GM23338 (cell line): ENCODE measurements at regions not wholly inside any gene's neighbourhood (a gene's known extent, or its start where the extent isn't known, plus 50 kb on each side); places are given as distances from the start of the nearest gene placed in this dataset.

Experiments used
- ATAC-seq: fragments of 200-7000 bp; cut with Tn5 transposase; 3 replicates; pipeline ENCODE4 v1.9.1; 2020
- DNase-seq: peaks from one replicate; pipeline ENCODE4 v3.0.0-alpha.2; 2015; ENCODE audit warnings: low spot score
- H2AFZ ChIP-seq: fragments of 200-600 bp; sonication (generic); 2 replicates; pipeline ENCODE4 v1.8.0; 2016; ENCODE audit warnings: antibody characterized with exemption, mild to moderate bottlenecking, moderate library complexity
- H3F3A ChIP-seq: fragments of 200-600 bp; sonication (generic); replicated peaks from 2 replicates; pipeline ENCODE4 v1.8.0; 2017; ENCODE audit warnings: antibody characterized with exemption, mixed run types, low read depth
- H3K27ac ChIP-seq: fragments of 200-600 bp; sonication (generic); 2 replicates; pipeline ENCODE4 v1.6.1; 2016; ENCODE audit warnings: low read depth
- H3K27me3 ChIP-seq: fragments of 200-600 bp; sonication (generic); 2 replicates; pipeline ENCODE4 v1.8.0; 2016; ENCODE audit warnings: mild to moderate bottlenecking, mixed run types, moderate library complexity; ENCODE audit not compliant: insufficient read depth
- H3K36me3 ChIP-seq: fragments of 200-600 bp; sonication (generic); 2 replicates; pipeline ENCODE4 v1.8.0; 2016; ENCODE audit warnings: mild to moderate bottlenecking; ENCODE audit not compliant: insufficient read depth
- H3K4me1 ChIP-seq: fragments of 200-600 bp; sonication (generic); 2 replicates; pipeline ENCODE4 v1.8.0; 2016; ENCODE audit warnings: mild to moderate bottlenecking, moderate library complexity; ENCODE audit not compliant: insufficient read depth
- H3K4me2 ChIP-seq: fragments of 200-600 bp; sonication (generic); 2 replicates; pipeline ENCODE4 v1.7.1; 2017; ENCODE audit warnings: mixed run types
- H3K4me3 ChIP-seq: fragments of 200-600 bp; sonication (generic); 2 replicates; pipeline ENCODE4 v1.6.1; 2016; ENCODE audit warnings: mixed run types
- H3K79me2 ChIP-seq: fragments of 200-600 bp; sonication (generic); replicated peaks from 2 replicates; pipeline ENCODE4 v1.8.0; 2017; ENCODE audit warnings: mild to moderate bottlenecking; ENCODE audit not compliant: insufficient read depth
- H3K9me2 ChIP-seq: fragments of 200-600 bp; sonication (generic); 2 replicates; pipeline ENCODE4 v1.8.0; 2017; ENCODE audit not compliant: insufficient read depth
- H4K20me1 ChIP-seq: fragments of 200-600 bp; sonication (generic); replicated peaks from 2 replicates; pipeline ENCODE4 v1.8.0; 2017; ENCODE audit warnings: mild to moderate bottlenecking; ENCODE audit not compliant: insufficient read depth
- H3K27ac Mint-ChIP-seq: 2 replicates; pipeline ENCODE4 v1.8.0; 2020; ENCODE audit warnings: inconsistent platforms, mild to moderate bottlenecking, moderate library complexity, mixed read lengths
- H3K27me3 Mint-ChIP-seq: 3 replicates; pipeline ENCODE4 v1.8.0; 2022; ENCODE audit warnings: low read depth, mild to moderate bottlenecking, moderate library complexity, mixed read lengths, inconsistent platforms; ENCODE audit not compliant: insufficient read depth, poor library complexity
- H3K36me3 Mint-ChIP-seq: 3 replicates; pipeline ENCODE4 v1.8.0; 2021; ENCODE audit warnings: low read depth, mild to moderate bottlenecking, inconsistent platforms, moderate library complexity, mixed read lengths
- H3K4me1 Mint-ChIP-seq: 3 replicates; pipeline ENCODE4 v1.8.0; 2020; ENCODE audit warnings: mild to moderate bottlenecking, inconsistent platforms, mixed read lengths
- H3K4me3 Mint-ChIP-seq: 3 replicates; pipeline ENCODE4 v1.8.0; 2021; ENCODE audit warnings: moderate library complexity, mild to moderate bottlenecking, inconsistent platforms, mixed read lengths
- H3K9me3 Mint-ChIP-seq: 3 replicates; pipeline ENCODE4 v1.8.0; 2020; ENCODE audit warnings: moderate library complexity, mild to moderate bottlenecking, inconsistent platforms, mixed read lengths
- STAT1 ChIP-seq: IDR thresholded peaks from one replicate; pipeline ENCODE4 v1.6.1; 2016; ENCODE audit warnings: antibody characterized with exemption; ENCODE audit not compliant: unreplicated experiment
- ZNF331 ChIP-seq: fragments of 250-450 bp; sonication (Bioruptor Pico); IDR thresholded peaks from 2 replicates; pipeline ENCODE4 v1.5.0; 2020; ENCODE audit warnings: low read depth, mild to moderate bottlenecking, moderate library complexity
- TF ChIP-seq, protein P1 (sequence below): IDR thresholded peaks from one replicate; pipeline ENCODE4 v1.6.1; 2018; ENCODE audit warnings: antibody characterized with exemption; ENCODE audit not compliant: unreplicated experiment
- TF ChIP-seq, protein P2 (sequence below), 2 experiments: fragments of 200-600 bp in 1 of 2; sonication (generic) in 1 of 2; conservative IDR thresholded peaks; 2 replicates each; pipeline versions ENCODE4 v1.5.1 to v1.6.1; 2016 to 2017; ENCODE audit warnings: antibody characterized with exemption in 2 of 2, low read depth in 2 of 2, mild to moderate bottlenecking in 2 of 2, moderate library complexity in 1 of 2

DNA sequence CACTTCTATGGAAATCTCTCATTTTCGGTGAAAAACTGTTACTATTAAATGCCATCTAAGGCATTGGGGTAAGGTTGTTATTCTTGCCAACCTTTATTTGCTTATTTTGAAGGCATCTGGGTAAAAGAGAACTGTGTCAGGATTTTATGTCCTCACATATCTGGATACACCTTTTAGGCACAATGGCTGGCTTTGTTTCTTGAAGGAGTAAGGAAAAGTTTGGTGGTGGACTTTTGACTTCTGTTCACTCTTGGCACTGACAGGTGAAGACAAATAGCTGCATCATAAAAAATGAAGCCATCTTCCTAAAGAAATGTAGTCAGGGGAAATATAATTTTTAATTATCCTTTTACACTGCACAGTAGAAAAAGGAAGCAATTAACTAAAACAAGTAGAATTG is 310.0 kb downstream of the CNTN3 start (continued):
- TF ChIP-seq, protein P1, sequence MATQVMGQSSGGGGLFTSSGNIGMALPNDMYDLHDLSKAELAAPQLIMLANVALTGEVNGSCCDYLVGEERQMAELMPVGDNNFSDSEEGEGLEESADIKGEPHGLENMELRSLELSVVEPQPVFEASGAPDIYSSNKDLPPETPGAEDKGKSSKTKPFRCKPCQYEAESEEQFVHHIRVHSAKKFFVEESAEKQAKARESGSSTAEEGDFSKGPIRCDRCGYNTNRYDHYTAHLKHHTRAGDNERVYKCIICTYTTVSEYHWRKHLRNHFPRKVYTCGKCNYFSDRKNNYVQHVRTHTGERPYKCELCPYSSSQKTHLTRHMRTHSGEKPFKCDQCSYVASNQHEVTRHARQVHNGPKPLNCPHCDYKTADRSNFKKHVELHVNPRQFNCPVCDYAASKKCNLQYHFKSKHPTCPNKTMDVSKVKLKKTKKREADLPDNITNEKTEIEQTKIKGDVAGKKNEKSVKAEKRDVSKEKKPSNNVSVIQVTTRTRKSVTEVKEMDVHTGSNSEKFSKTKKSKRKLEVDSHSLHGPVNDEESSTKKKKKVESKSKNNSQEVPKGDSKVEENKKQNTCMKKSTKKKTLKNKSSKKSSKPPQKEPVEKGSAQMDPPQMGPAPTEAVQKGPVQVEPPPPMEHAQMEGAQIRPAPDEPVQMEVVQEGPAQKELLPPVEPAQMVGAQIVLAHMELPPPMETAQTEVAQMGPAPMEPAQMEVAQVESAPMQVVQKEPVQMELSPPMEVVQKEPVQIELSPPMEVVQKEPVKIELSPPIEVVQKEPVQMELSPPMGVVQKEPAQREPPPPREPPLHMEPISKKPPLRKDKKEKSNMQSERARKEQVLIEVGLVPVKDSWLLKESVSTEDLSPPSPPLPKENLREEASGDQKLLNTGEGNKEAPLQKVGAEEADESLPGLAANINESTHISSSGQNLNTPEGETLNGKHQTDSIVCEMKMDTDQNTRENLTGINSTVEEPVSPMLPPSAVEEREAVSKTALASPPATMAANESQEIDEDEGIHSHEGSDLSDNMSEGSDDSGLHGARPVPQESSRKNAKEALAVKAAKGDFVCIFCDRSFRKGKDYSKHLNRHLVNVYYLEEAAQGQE = no peak

DNA sequence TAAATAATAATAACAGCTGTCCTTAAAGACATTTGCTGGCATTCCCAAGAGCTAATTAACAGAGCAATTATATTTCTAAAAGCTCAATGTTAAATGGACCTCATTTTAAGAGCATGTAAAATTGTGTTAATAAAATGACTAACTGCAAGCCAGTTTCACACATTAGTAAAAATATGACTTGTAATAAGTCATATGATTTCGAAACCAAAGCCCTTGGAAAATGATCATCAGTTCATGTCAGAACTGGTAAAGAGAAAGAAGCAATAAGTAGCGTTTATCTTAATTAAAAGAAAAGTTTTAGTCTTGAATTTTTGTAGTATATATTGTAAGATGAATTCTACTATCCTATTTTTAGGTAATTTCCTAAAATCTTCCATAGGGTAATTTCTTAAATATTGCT is 310.7 kb downstream of the CNTN3 start:
- Mint-ChIP-seq H3K4me3 (no peak overlapping the region), H3K9me3 (no peaks in the 10 kb centered on the region; the same call in 2 of the 3 replicates), H3K27me3 (peaks cover 2% of the 10 kb centered on the region), H3K36me3 (no peaks in the 10 kb centered on the region), H3K4me1 (no peaks in the 10 kb centered on the region), H3K27ac (no peak overlapping the region)
- no peak overlapping the region for H3K4me2 ChIP-seq
- no peaks in the 10 kb centered on the region for H4K20me1 ChIP-seq
- no peaks in the 10 kb centered on the region for H3F3A ChIP-seq
- H3K27me3 ChIP-seq = no peaks in the 10 kb centered on the region
- H2AFZ ChIP-seq = no peak overlapping the region
- no peaks in the 10 kb centered on the region for H3K9me2 ChIP-seq
- H3K4me1 ChIP-seq = no peaks in the 10 kb centered on the region
- no peak for TF ChIP-seq STAT1
- no peaks in the 10 kb centered on the region for H3K79me2 ChIP-seq
- H3K27ac ChIP-seq = no peak overlapping the region
- no peak overlapping the region for H3K4me3 ChIP-seq
- DNase-seq (no peak), ATAC-seq (no peak)
- no peaks in the 10 kb centered on the region for H3K36me3 ChIP-seq

DNA sequence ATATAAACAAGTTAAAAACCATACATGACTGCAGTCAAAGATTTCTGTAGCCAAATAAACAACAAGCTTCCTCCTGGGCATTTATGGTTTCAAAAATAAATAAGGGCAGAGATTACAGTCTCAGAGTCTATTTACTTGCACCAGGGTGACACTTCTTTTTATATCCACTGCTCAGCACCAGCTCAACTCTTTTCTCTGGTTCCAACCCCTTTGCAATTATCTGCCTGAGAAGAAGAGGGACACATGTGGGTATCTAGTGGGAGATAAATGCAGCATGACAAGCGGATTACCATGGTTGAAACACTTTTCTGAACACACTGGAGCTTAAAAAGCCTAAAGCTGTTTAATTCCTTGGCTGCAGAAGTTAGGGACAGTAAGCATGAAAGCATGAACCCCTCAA is 311.5 kb downstream of the CNTN3 start:
- Histone ChIP-seq H3K79me2 (no peaks in the 10 kb centered on the region), H3K36me3 (no peaks in the 10 kb centered on the region), H3K27me3 (no peaks in the 10 kb centered on the region), H3K4me2 (no peak overlapping the region), H2AFZ (no peak overlapping the region), H3F3A (no peaks in the 10 kb centered on the region), H3K9me2 (no peaks in the 10 kb centered on the region), H3K4me3 (no peak overlapping the region), H4K20me1 (no peaks in the 10 kb centered on the region), H3K4me1 (no peaks in the 10 kb centered on the region), H3K27ac (no peak overlapping the region)
- H3K9me3 Mint-ChIP-seq = no peaks in the 10 kb centered on the region; the same call in 2 of the 3 replicates
- no peak overlapping the region for H3K27ac Mint-ChIP-seq
- ATAC-seq = no peak
- peaks cover under 1% of the 10 kb centered on the region; the same call in 1 of the 3 replicates for H3K4me1 Mint-ChIP-seq
- no peak overlapping the region for H3K4me3 Mint-ChIP-seq
- peaks cover 2% of the 10 kb centered on the region for H3K27me3 Mint-ChIP-seq
- no peaks in the 10 kb centered on the region for H3K36me3 Mint-ChIP-seq
- DNase-seq = no peak
- TF ChIP-seq, protein P1 = no peak
- TF ChIP-seq ZNF331 = no peak
- TF ChIP-seq, protein P2, sequence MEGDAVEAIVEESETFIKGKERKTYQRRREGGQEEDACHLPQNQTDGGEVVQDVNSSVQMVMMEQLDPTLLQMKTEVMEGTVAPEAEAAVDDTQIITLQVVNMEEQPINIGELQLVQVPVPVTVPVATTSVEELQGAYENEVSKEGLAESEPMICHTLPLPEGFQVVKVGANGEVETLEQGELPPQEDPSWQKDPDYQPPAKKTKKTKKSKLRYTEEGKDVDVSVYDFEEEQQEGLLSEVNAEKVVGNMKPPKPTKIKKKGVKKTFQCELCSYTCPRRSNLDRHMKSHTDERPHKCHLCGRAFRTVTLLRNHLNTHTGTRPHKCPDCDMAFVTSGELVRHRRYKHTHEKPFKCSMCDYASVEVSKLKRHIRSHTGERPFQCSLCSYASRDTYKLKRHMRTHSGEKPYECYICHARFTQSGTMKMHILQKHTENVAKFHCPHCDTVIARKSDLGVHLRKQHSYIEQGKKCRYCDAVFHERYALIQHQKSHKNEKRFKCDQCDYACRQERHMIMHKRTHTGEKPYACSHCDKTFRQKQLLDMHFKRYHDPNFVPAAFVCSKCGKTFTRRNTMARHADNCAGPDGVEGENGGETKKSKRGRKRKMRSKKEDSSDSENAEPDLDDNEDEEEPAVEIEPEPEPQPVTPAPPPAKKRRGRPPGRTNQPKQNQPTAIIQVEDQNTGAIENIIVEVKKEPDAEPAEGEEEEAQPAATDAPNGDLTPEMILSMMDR (conservative IDR thresholded peaks at IDR 0.05; ENCODE audit: low read depth in 2 of 2) = no peak
